HepG2 (cell line): ENCODE measurements at regions not wholly inside any gene's neighbourhood (a gene's known extent, or its start where the extent isn't known, plus 50 kb on each side); places are given as distances from the start of the nearest gene placed in this dataset.

Source experiments
- EP300 ChIP-seq, 3 experiments: sonication (generic) in 1 of 3; formaldehyde crosslinking in 1 of 3; IDR thresholded peaks; 2 replicates each; pipeline versions ENCODE4 v1.5.1 to v1.6.1; 2011 to 2020; ENCODE audit warnings: low read depth in 2 of 3, low read length in 2 of 3, borderline replicate concordance in 1 of 3, improper control_type of control experiment in 1 of 3, mild to moderate bottlenecking in 1 of 3, missing genetic modification reagents in 1 of 3, moderate library complexity in 1 of 3
- FOXC1 ChIP-seq: sonication (generic); formaldehyde crosslinking; IDR thresholded peaks from 2 replicates; pipeline ENCODE4 v1.8.0; 2022; ENCODE audit warnings: mild to moderate bottlenecking, missing genetic modification reagents, borderline replicate concordance
- JUN ChIP-seq: sonication (generic); formaldehyde crosslinking; IDR thresholded peaks from 2 replicates; pipeline ENCODE4 v1.4.0; 2020; ENCODE audit warnings: mild to moderate bottlenecking, missing genetic modification reagents
- KMT2B ChIP-seq: IDR thresholded peaks from 2 replicates; pipeline ENCODE4 v1.6.1; 2016; ENCODE audit warnings: missing genetic modification reagents, missing compliant biosample characterization
- MIER2 ChIP-seq: IDR thresholded peaks from 2 replicates; pipeline ENCODE4 v1.6.1; 2016; ENCODE audit warnings: missing biosample characterization, missing genetic modification reagents
- RFX3 ChIP-seq: IDR thresholded peaks from 2 replicates; pipeline ENCODE4 v1.6.1; 2016; ENCODE audit warnings: missing biosample characterization, missing genetic modification reagents
- TARDBP ChIP-seq: sonication (generic); formaldehyde crosslinking; IDR thresholded peaks from 2 replicates; pipeline ENCODE4 v1.8.0; 2022; ENCODE audit warnings: mild to moderate bottlenecking, missing genetic modification reagents
- ZIK1 ChIP-seq: sonication (generic); formaldehyde crosslinking; IDR thresholded peaks from 2 replicates; pipeline ENCODE4 v1.5.0; 2020; ENCODE audit warnings: mild to moderate bottlenecking, low read depth, missing genetic modification reagents, borderline replicate concordance
- ZNF224 ChIP-seq: sonication (generic); formaldehyde crosslinking; IDR thresholded peaks from 2 replicates; pipeline ENCODE4 v1.5.0; 2020; ENCODE audit warnings: mild to moderate bottlenecking, missing genetic modification reagents
- ZNF331 ChIP-seq: sonication (generic); formaldehyde crosslinking; IDR thresholded peaks from 2 replicates; pipeline ENCODE4 v1.4.0; 2020; ENCODE audit warnings: missing genetic modification reagents
- ZNF557 ChIP-seq: sonication (generic); formaldehyde crosslinking; IDR thresholded peaks from 2 replicates; pipeline ENCODE4 v1.4.0; 2020; ENCODE audit warnings: missing genetic modification reagents
- ZNF773 ChIP-seq: sonication (generic); formaldehyde crosslinking; IDR thresholded peaks from 2 replicates; pipeline ENCODE4 v1.4.0; 2020; ENCODE audit warnings: missing genetic modification reagents, borderline replicate concordance
- TF ChIP-seq, protein P1 (sequence below): sonication (generic); formaldehyde crosslinking; IDR thresholded peaks from 2 replicates; pipeline ENCODE4 v1.8.0; 2022; ENCODE audit warnings: mild to moderate bottlenecking, missing genetic modification reagents, borderline replicate concordance
- TF ChIP-seq, protein P2 (sequence below): sonication (generic); formaldehyde crosslinking; conservative IDR thresholded peaks from 2 replicates; pipeline ENCODE4 v1.4.0; 2020; ENCODE audit warnings: missing genetic modification reagents
- TF ChIP-seq, protein P3 (sequence below): sonication (generic); formaldehyde crosslinking; IDR thresholded peaks from 2 replicates; pipeline ENCODE4 v1.4.0; 2020; ENCODE audit warnings: missing genetic modification reagents
- TF ChIP-seq, protein P4 (sequence below): sonication (generic); formaldehyde crosslinking; conservative IDR thresholded peaks from 2 replicates; pipeline ENCODE4 v1.4.0; 2020; ENCODE audit warnings: missing genetic modification reagents

DNA sequence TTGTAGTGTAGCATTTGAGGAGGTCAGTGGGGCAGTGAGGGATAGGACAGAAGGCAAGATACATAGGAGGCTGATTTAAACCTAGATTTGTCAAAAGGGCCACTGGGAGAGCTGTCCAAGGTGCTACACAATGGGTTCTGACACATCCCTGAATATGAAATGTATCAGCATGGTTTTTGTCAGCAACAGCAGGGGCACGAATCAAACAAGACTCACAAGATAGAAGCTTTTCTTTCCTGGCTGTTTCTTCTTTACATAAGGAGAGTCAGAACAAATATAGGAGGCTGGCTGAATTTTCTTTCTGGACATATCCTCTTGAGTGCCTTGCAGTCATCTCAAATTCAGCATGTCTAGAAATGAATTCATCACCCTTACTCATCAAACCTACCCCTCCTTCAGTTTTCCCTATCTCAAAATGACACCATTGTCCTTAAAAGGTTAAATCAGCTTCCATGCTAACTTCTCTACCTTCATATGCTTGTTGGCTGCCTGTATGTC is 130.5 kb downstream of the NPIPB5 start (continued):
- no peak for TF ChIP-seq ZNF224
- no peak for TF ChIP-seq EP300 (IDR thresholded peaks at IDR 0.05; ENCODE audit: low read depth in 2 of 2, low read length in 2 of 2)
- TF ChIP-seq EP300 (CRISPR knock-in tag; IDR thresholded peaks at IDR 0.05; ENCODE audit: borderline replicate concordance), result 0 out of 2 replicates have a peak, but pooled peaks have one; percentile 15
- TF ChIP-seq, protein P1, sequence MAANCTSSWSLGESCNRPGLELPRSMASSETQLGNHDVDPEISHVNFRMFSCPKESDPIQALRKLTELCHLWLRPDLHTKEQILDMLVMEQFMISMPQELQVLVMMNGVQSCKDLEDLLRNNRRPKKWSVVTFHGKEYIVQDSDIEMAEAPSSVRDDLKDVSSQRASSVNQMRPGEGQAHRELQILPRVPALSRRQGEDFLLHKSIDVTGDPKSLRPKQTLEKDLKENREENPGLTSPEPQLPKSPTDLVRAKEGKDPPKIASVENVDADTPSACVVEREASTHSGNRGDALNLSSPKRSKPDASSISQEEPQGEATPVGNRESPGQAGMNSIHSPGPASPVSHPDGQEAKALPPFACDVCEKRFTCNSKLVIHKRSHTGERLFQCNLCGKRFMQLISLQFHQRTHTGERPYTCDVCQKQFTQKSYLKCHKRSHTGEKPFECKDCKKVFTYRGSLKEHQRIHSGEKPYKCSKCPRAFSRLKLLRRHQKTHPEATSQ (CRISPR knock-in tag), result 0 out of 2 replicates have a peak, but pooled peaks have one; percentile 64
- TF ChIP-seq, protein P2, sequence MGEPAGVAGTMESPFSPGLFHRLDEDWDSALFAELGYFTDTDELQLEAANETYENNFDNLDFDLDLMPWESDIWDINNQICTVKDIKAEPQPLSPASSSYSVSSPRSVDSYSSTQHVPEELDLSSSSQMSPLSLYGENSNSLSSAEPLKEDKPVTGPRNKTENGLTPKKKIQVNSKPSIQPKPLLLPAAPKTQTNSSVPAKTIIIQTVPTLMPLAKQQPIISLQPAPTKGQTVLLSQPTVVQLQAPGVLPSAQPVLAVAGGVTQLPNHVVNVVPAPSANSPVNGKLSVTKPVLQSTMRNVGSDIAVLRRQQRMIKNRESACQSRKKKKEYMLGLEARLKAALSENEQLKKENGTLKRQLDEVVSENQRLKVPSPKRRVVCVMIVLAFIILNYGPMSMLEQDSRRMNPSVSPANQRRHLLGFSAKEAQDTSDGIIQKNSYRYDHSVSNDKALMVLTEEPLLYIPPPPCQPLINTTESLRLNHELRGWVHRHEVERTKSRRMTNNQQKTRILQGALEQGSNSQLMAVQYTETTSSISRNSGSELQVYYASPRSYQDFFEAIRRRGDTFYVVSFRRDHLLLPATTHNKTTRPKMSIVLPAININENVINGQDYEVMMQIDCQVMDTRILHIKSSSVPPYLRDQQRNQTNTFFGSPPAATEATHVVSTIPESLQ (CRISPR knock-in tag), result 0 out of 2 replicates have a peak, but pooled peaks have one; percentile 66
- TF ChIP-seq KMT2B (CRISPR knock-in tag), result peak; percentile 59; the same call in 1 of the 2 replicates
- no peak for TF ChIP-seq ZIK1 (CRISPR knock-in tag)
- TF ChIP-seq JUN (CRISPR knock-in tag), result no peak
- TF ChIP-seq ZNF557 (CRISPR knock-in tag), result 0 out of 2 replicates have a peak, but pooled peaks have one; percentile 35
- TF ChIP-seq ZNF331 (CRISPR knock-in tag), result peak; percentile 72
- 0 out of 2 replicates have a peak, but pooled peaks have one; percentile 27 for TF ChIP-seq TARDBP
- no peak for TF ChIP-seq FOXC1 (CRISPR knock-in tag)
- TF ChIP-seq MIER2 (CRISPR knock-in tag), result peak; percentile 98
- TF ChIP-seq, protein P3, sequence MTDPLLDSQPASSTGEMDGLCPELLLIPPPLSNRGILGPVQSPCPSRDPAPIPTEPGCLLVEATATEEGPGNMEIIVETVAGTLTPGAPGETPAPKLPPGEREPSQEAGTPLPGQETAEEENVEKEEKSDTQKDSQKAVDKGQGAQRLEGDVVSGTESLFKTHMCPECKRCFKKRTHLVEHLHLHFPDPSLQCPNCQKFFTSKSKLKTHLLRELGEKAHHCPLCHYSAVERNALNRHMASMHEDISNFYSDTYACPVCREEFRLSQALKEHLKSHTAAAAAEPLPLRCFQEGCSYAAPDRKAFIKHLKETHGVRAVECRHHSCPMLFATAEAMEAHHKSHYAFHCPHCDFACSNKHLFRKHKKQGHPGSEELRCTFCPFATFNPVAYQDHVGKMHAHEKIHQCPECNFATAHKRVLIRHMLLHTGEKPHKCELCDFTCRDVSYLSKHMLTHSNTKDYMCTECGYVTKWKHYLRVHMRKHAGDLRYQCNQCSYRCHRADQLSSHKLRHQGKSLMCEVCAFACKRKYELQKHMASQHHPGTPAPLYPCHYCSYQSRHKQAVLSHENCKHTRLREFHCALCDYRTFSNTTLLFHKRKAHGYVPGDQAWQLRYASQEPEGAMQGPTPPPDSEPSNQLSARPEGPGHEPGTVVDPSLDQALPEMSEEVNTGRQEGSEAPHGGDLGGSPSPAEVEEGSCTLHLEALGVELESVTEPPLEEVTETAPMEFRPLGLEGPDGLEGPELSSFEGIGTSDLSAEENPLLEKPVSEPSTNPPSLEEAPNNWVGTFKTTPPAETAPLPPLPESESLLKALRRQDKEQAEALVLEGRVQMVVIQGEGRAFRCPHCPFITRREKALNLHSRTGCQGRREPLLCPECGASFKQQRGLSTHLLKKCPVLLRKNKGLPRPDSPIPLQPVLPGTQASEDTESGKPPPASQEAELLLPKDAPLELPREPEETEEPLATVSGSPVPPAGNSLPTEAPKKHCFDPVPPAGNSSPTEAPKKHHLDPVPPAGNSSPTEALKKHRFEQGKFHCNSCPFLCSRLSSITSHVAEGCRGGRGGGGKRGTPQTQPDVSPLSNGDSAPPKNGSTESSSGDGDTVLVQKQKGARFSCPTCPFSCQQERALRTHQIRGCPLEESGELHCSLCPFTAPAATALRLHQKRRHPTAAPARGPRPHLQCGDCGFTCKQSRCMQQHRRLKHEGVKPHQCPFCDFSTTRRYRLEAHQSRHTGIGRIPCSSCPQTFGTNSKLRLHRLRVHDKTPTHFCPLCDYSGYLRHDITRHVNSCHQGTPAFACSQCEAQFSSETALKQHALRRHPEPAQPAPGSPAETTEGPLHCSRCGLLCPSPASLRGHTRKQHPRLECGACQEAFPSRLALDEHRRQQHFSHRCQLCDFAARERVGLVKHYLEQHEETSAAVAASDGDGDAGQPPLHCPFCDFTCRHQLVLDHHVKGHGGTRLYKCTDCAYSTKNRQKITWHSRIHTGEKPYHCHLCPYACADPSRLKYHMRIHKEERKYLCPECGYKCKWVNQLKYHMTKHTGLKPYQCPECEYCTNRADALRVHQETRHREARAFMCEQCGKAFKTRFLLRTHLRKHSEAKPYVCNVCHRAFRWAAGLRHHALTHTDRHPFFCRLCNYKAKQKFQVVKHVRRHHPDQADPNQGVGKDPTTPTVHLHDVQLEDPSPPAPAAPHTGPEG, result 0 out of 2 replicates have a peak, but pooled peaks have one; percentile 58
- 0 out of 2 replicates have a peak, but pooled peaks have one; percentile 4 for TF ChIP-seq RFX3 (CRISPR knock-in tag)
- TF ChIP-seq ZNF773 (CRISPR knock-in tag), result peak; percentile 81; the same call in 1 of the 2 replicates
- TF ChIP-seq, protein P4, sequence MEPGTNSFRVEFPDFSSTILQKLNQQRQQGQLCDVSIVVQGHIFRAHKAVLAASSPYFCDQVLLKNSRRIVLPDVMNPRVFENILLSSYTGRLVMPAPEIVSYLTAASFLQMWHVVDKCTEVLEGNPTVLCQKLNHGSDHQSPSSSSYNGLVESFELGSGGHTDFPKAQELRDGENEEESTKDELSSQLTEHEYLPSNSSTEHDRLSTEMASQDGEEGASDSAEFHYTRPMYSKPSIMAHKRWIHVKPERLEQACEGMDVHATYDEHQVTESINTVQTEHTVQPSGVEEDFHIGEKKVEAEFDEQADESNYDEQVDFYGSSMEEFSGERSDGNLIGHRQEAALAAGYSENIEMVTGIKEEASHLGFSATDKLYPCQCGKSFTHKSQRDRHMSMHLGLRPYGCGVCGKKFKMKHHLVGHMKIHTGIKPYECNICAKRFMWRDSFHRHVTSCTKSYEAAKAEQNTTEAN (CRISPR knock-in tag), result peak; percentile 62; the same call in 1 of the 2 replicates
